GM18502 (cell line): ENCODE measurements at regions not wholly inside any gene's neighbourhood (a gene's known extent, or its start where the extent isn't known, plus 50 kb on each side); places are given as distances from the start of the nearest gene placed in this dataset.

ENCODE experiments used
- ATAC-seq: cut with Tn5 transposase; IDR thresholded peaks from one replicate; pipeline ENCODE4 v1.9.1; 2021; ENCODE audit warnings: mild to moderate bottlenecking; ENCODE audit not compliant: unreplicated experiment, poor library complexity

DNA sequence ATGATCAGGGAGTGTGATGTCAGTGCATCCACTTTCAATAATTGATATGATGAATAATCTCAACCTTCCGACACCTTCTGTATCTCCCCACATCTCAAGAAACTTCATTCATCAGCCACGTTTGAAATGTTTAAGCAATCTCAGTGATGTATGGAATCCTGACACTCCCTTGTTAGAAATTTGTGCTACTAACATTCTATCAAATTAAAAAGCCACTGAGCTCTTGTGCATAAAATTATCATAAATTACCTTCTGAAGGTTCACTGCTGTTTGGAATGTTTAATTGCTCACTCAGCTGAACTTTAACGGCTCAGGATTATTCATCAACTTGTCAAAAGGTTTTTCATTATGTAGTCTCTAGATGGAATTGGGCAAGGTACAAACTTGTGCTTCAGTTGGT lies 108.4 kb upstream of the DPH6 start:
- ATAC-seq: no peak

DNA sequence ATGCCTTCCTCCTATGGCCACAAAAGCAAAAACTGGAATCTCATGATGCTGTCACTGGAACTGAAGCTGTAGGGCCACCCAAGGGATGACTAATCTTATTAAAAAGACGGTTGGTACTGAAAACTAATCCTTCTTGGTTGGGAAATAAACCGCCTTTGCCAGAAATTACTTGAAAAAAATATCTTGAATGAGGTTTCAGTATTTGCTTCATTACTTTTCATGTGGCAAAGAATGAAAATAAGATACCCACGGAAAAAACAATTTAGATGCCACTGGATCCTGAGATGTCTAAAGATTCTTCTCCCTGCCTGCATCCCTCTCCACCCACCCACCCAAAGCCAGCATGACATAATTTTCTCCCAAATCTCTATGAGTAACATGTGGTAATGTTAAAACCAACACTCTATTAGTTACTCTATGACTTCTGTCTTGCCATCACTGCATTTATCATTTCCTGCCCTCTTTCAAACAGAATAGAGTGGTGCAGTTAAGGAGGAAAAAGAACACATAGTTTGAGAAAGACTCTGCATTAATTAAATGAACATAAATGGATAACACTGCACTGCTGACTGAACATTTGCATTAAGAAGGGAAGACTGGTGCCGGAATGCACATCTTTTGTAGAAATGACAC lies 111.8 kb upstream of the DPH6 start:
- no peak for ATAC-seq

DNA sequence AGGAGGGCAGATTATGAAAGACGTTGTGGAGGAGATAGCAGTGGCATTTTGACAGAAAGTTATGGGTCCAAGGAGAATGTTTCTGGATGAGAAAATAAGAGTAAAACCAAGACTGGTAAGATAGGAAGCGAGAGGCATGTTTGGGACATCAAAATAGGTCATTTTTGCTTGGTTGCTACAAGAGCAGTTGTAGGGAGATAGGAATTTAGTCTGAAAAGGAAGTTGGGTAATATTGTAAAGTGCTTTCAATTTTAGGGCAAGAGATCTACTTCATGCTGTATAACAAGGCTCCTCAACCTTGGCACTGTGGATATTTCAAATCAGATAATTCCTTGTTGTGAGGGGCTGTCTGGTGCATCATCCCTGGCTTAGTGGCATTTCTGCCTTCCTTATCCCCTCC lies 118.0 kb upstream of the DPH6 start:
- no peak for ATAC-seq

DNA sequence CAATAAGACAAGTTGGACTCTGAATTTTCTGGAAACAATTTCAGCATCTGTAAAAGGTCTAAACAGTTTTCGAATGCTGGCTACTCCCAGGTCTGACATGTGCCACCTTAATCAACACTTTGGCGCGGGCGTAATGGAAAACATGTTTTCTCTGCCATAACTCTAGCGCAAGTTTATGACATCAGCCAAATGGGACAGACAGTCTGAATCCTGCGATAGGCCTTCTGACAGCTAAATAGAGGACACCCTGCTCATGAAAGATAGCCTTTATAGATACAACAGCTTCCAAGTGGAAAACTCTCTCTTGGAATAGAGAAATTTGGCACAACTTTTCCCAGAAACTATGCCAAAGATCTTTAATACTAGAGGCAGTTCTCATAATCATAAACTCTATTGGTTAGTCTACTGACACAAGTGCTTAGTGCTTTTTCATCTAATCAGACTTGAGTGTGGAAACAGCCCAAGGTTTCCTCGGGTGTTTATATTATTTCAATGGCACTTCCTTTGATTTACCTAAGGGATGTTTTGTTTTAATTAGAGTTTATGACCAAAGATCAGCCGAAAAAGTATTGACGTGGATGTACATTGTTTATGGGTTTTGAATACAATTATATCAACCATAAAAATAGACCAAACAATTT lies 120.1 kb upstream of the DPH6 start:
- no peak for ATAC-seq

DNA sequence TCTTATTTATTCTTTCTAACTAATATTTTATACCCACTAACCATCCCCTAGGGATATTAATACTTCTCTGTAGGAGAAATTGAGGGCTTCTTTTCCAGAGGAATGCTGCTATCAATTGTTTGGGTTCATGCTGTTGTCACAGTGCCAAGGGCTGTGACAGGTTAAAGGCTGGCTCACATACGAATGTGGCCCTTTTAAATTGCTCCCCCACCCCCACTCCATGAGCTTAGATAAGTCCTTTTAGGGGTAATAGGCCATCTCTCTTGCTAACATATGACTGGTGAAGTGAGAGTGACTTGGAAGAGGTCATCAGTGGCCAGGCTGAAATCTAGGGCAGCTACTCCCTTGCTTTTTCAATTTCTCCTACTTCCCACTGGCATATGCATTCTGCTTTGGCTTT lies 121.9 kb upstream of the DPH6 start:
- no peak for ATAC-seq

DNA sequence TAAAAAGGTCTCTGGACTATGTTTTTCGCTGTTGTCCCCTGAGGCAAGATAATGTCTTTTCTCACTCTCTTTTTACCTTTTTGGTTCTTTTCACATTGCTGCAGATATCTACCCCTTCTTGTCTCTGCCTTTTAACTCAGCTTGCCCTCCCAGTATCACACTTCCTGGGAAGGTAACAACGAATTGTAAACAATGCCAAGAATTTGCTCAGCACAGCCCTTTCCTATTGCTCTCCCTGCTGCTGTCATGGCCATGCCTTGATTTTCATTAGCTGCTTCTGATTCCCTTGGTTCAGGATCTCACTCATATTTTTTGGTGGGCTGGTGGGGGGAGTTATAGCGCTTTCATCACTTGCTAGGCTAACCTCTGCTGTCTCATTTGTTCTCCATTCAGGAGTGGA lies 123.1 kb upstream of the DPH6 start:
- ATAC-seq: no peak

DNA sequence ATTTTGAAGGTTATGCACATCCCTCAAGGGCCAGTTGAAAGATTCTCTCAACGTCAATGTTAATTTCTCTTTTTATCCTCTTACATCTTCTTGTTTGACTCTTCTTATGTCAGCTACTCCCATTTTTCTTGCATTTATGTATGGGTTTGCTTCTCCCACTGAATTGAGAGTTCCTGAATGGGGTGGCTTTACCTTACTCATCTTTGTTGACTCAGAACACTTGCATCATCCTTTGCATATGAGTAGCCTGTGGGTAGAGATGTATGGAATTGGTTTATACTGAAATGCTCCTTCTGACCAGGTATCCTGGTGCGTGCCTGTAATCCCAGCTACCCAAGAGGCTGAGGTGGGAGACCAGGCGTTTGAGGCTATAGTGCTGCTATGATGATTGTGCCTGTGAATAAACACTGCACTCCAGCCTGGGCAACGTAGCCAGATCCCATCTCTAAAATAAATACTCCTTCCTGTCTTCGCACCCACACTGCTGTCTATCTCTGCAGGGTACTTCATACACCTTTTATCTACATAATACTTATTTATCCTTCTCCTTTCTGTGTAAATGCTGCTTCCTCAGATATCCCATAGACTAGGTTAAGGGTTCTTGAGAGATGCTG lies 123.6 kb upstream of the DPH6 start:
- no peak for ATAC-seq

DNA sequence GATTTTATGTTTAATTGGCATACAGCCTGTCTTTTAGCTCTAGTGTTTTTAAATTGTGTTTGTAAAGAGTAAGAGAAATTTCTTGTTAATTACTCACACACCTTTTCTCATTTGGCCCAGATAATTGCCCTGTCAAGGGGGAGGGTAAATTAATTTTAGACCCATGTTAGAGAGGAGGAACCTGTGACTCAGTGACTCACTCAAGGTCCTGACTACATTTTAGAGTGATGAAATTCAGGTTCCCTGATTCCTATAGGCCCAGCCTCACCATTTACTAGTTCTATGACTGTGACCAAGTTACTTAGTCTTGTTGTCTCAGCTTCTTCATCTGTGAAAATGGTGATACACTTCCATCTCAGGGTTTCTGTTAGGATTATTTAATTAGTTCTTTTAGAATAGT lies 125.2 kb upstream of the DPH6 start:
- no peak for ATAC-seq

DNA sequence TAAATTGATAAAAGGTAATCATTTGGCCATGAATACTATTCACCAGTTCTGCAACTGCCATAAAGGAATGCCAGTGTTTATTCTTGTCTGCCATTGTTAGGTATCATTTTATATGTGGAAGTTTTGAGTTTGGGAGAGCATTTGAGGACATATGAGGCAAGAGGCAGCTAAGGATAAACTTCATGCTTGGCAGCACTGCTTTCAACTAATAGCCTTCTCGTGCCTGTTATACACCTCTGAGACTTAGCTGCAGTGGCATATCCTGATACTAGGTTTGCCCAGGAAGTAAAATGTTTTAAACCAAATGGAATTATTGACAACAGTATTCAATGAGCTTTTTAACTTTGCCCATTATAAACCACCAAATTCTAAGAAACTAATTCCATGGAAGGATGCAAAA lies 126.0 kb upstream of the DPH6 start:
- no peak for ATAC-seq

DNA sequence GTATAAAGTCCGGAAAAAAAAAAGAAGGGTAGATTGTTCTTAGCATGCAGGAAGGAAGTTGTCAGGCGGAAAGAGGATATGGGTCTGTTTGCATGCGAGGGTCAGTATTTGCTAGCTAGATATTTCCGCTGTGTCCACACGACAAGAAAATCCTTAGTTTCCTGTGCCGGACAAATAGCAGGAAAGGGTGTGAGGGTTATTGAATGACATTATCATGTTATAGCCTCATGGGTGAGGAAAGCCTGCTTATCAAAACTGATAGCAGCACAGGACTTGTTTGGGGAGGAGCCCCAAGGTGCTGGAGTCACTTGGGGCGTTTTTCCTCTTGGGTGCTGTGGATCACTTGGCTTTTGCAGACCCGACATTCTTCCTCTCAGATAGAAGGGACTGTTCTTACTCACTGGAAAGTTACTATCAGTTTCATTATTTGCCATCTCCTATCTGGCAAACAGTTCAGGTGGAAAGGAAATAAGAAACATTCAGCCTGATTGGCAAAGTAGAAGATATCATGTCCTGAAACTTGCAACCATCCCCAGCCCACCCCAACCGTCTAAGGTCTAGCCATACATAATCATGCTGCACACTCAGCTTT lies 127.2 kb upstream of the DPH6 start:
- ATAC-seq: peak; percentile 84

DNA sequence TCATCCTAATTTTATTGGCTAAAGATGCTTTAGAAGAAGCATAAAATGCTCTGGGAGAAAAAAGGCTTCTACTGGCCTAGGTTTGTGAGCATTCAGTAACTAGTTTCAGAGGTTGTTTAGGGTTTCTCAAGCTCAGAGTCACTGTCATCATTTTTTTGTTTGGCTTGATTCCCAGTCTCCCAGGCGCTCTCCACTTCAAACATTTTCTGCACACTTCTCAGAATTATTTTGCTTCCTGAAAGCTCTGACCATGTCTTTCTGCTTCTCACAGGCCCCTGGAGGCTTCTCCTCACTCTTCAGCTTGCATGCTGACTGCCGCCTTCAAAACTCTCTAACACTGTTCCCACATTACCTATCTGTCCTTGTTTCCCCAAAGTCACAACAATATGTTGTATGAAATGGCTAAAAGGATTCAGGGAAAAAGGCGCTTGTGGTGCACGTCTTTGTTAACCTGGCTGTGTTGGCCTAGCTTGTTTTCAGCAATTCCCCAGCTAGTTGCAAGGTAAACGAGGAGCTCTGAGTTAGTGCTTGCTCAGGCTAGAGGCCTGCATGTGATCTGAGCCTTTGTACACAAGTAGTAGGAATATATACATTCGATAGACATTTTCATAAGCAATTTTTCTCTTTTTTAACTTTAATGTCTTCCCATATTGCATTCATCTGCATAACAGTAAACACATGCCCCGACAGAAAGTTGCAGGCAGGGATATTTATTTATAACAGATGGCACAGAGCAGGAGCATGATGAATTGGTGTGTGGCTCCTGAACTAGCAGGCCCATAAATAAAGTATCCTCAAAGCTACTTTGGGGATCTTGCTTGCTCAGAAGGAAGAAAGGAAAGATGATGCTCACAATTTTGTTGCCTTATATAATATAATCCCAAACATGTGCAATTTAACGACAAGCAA lies 129.2 kb upstream of the DPH6 start:
- no peak for ATAC-seq

DNA sequence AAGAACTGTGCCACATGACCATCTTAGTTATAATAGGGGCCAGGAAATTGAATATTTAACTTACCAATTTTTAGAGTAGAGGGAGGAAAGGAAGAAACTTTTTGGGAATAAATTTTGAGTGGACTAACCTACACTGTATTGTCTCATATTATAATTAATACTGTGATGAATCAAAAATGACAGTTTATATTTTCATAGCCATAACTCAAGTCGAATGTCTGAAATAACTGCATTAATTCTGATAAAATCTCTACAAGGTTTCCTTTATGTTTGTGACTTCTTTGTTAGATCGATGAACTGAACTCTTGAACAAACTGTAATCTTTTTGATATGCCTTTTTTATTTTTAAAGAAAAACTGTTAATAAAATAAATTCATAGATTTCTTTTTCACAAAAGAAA lies 132.8 kb upstream of the DPH6 start:
- ATAC-seq: no peak

DNA sequence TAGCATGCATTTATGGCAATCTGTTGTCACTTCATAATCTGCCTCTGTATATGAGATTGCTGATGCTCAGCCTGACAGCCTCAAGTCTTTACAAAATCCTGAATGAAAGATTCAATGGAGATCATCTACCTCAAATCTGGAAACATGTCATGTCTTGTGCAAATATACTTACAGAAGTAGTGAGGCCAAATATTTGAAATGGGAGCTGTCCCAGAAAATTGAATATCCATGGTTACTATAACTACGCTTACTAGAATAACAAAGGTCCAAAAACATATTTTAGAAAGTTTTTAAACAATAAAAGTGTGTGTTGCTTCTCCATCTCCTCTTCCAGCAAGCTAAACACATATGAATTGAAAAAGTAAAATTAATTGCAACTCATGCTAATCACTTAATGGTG lies 133.2 kb upstream of the DPH6 start:
- no peak for ATAC-seq

DNA sequence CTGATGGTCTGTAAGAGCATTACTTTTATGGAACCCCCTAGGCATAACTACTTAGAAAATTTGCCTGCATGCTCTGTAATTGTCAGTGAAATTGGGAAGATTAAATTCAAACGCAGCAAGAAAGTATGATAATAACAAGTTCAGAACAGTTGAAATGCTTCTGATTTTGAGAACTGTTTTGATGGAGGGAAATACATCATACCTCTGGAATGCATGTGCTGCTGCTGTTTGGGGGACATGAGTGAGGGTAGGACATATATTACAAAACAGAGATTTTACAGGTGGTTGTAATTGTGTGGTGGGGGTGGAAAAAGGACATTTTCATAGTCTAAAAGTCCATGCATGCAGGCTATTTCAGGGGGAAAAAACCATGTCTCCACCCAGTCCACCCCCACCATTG lies 135.0 kb upstream of the DPH6 start:
- ATAC-seq: no peak

DNA sequence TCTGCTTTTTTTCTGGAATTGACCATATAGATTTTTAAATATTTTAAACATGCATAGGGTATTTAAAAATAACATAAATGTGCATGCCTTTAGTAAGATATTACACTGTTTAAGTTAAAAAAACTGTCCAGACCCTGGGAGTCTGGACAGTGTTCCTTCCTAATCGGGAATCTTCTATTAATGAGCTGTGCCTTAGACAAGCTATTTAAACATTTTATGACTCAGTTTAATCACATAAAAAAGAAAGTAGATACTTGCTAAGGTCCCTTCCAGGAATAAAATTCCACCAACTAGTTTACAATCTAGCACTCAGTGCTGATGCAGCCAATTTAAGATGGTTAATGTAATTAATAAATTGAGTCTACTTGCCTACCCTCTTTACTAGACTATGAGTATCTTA lies 140.4 kb upstream of the DPH6 start:
- ATAC-seq: no peak

DNA sequence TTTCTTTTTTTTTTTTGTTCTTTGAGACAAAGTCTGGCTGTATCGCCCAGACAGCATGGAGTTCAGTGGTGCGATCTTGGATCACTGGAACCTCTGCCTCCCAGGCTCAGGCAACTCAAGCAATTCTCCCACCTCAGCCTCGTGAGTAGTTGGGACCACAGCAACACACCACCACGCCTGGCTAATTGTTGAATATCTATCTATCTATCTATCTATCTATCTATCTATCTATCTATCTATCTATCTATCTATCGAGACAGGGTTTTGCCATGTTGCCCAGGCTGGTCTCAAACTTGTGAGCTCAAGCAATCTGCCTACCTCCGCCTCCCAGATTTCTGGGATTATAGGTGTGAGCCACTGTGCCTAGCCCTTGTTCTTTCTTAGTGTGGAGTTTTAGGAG lies 143.3 kb upstream of the DPH6 start:
- no peak for ATAC-seq

DNA sequence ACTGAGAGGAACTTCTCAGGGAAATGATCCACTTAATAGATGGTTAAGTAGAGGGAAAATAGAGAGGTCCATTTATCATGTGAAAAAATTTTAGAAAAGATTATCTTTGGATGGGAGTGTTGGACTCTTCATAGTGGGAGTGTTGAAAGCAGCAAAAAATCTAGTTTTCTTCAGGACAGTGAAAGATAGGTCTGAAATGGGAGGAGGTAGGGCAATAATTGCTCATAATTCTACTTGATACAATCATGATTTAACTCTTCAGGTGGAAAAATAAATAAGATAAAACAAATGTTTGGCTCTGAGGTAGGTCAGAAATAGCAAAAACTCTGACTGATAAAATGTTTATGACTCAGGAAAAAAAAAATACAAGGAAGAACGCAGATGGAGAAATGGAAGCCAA lies 144.1 kb upstream of the DPH6 start:
- no peak for ATAC-seq

DNA sequence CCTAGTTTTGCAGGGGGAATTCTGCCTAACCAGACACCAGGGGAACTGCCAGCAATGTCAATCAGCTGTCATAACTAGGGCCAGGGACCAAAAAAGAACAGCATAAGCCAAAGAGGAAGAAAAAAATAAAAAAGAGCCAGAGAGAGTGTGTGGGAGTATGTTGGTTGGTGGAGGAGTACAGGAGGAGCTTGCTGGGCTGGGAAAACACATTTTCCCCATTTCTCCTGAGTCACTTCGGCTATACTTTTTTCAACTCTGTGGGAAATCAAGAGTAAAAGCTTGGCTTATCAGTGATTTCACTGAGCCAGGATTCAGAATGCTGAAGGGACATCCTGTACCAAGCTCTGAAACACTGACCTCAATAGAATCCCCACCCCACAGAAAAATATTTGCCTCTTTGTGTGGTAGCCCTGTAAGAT lies 144.7 kb upstream of the DPH6 start:
- no peak for ATAC-seq

DNA sequence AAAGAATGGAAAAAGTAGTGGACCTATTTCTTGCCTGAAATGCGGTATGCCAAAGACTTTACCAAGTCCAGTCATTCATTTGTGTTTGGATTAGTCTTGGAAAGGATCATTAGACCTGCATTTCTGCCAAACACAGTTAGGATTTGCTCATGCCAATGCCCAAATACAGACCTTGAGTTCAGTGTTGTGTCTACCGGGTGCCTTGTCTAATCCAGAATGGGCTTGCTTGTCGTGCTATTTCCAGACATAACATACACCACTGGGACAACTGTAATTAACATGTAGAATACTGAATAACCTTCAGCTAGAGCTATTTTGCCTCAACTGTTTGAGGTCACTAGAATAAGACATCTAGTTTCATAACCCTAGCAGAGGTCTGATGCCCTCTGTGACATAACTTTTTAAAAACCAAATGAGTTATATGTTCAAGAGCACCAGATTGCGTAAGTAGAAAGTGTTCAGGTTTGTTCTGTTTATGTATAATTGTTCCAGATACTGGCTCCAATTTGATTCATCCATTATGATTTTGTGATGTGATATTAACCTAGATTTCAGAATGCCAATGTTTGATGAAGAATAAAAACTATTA lies 145.3 kb upstream of the DPH6 start:
- ATAC-seq: no peak
